Stomach (tissue), 4 donors: ENCODE measurements at regions not wholly inside any gene's neighbourhood (a gene's known extent, or its start where the extent isn't known, plus 50 kb on each side); places are given as distances from the start of the nearest gene placed in this dataset.

Source experiments
- CTCF ChIP-seq, 7 experiments: fragments of 450-650 bp in 4 of 7; fragments of 200-600 bp in 3 of 7; sonication (generic) in 3 of 7; IDR thresholded peaks; one replicate each; pipeline ENCODE4 v1.5.1; 2016 to 2019; ENCODE audit warnings: antibody characterized with exemption in 7 of 7, control low read depth in 2 of 7, mild to moderate bottlenecking in 1 of 7
- EP300 ChIP-seq: sonication (generic); formaldehyde crosslinking; IDR thresholded peaks from one replicate; pipeline ENCODE4 v1.6.1; 2017; ENCODE audit warnings: antibody characterized with exemption
- POLR2A ChIP-seq, 4 donors: fragments of 450-650 bp; IDR thresholded peaks; one replicate each; pipeline ENCODE4 v1.6.1; 2016; ENCODE audit warnings: antibody characterized with exemption in 4 of 4, control low read depth in 2 of 4, mild to moderate bottlenecking in 1 of 4, moderate library complexity in 1 of 4
- POLR2AphosphoS5 ChIP-seq, 3 donors: sonication (generic); formaldehyde crosslinking; IDR thresholded peaks; one replicate each; pipeline ENCODE4 v1.6.1; 2016; ENCODE audit warnings: antibody characterized with exemption in 3 of 3

- TF ChIP-seq POLR2A (IDR thresholded peaks at IDR 0.05): no peak
- no peak for TF ChIP-seq CTCF (IDR thresholded peaks at IDR 0.05)
- TF ChIP-seq EP300: no peak
- no peak for TF ChIP-seq POLR2AphosphoS5 (IDR thresholded peaks at IDR 0.05)
Observed at GRCh38 chr11:27227736-27228135, 135.3 kb downstream of the CCDC34 start.
